NCI-H2029 treated with DMSO at 0.1 percent for 48 hours (cell line): ENCODE measurements at regions not wholly inside any gene's neighbourhood (a gene's known extent, or its start where the extent isn't known, plus 50 kb on each side); places are given as distances from the start of the nearest gene placed in this dataset.
"Not testable (repeated sequence)": the region's sequence is repeated elsewhere in the genome, so short reads cannot be mapped to it uniquely, and the experiment has no call there.

Experiments
- DNase-seq: peaks from one replicate; lab custom pipeline; 2025; lab: John Stamatoyannopoulos, UW

DNA sequence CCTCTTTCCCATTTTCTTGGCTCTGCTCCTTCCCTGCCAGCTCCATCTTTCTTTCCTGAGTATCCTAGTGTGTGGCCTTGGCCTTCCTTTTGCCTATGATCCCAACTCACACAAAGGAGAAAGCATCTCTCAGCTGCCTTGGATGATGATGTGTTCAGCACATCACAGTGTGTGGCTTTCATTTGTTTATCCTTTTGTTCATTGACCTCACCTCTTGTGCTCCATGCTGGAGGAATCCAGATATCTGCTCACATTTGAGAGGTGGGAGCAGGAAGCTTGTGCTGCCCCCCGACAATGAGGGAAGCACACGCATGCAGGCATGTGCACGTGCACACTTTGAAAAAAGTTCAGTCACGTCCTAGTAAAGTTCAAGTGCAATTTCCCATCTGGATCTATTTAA is 131.0 kb downstream of the SMIM20 start:
- no peak for DNase-seq

DNA sequence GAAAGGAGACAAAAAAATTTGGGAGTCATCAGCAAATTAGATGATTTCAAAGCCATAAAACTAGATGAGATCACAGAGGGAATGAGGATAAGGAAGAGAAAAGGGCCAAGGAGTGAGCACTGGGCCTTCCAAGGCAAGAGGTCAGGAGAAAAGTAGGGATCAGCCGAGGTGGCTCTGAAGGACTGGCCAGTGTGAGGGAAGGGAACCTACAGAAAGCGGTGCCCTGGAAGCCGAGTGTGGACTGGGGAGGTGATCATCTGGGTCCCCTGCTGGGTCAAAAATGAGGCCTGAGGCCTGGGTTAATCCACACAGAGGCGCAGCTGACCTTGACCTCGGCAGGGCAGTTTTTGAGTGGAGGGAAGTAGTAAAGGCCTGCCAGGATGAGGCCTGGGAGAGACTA is 133.8 kb downstream of the SMIM20 start:
- DNase-seq: no peak

DNA sequence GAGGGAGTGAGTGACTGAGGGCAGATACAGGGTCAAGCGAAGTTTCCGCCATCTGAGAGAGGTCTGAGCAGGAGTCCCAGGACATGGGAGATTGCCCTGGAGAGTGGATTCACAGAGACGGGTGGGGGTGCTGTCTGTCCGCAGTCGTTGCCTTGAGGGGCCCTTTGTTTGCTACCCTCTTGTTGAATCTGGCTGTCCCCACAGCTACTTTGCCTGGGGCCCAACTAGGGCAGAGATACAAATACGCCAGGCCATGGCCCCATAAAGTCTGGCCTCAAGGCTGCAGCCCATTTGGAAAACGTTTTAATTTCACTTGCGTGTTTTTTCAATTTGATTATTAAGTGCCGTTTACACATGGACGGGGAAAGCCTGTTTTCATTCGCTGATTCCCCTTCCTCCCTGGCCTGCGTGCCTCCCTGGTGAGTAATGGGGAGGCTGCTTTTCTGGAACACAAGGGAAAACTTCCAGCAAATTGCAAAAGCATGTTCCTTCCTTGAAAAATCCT is 134.4 kb downstream of the SMIM20 start:
- no peak for DNase-seq

DNA sequence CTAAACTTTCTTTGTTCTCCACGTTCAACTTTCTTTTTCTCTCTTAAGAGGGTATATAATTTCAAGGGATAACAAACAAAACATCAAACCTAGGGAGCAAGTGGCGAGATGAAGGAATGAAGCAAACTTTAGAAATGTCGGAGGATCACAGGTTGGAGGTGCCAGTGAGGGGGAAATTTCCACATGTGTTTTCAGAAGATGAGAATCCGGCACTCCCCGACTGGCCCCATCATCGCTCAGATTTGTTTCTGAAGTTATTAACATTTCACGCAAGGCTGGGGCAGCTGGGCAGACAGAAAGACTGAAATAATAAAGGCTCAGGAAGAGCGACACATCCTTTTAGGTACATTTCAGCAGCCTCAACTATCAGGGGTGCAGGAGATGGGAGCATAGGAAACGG is 134.9 kb downstream of the SMIM20 start:
- no peak for DNase-seq

DNA sequence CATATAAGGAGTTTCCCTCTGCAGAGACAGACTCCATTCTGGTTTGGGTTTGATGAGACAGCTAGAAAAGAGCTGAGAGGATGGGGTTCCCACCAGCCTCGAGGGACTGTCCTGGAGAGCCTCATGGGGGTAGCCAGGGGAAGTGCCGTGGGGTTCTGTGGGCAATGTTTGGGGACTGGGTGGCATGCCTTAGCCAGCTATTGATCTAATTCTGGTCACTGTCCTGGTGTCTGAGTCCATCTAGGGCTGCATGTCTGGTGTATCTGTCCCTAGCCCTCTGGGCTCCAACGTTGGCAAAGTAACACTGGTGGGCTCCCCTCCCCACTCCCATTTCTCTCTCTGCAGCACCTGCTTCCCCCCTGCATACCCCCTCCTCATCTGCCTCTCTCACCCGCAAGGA is 135.4 kb downstream of the SMIM20 start:
- DNase-seq: no peak

DNA sequence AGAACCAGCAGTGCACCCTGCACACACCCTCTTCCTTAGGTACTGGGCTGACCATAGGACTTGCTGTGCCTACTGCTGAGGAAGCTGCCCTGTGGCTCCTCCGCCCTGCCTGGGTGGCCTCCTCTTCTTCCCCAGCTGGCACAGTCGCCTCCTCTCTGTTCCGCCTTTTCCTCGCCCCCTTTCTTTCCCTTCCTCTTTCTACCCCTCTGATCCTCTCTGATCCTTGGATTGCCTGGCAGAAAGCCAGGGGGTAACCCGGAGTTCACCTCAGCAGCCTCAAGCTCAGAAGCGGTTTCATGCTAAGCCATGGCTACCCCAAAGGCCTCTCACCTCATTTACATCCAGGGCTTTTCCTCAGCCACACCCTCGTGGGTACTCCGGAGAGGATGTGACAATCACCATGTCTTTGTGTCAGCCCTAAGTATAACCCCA is 136.2 kb downstream of the SMIM20 start:
- DNase-seq: no peak

DNA sequence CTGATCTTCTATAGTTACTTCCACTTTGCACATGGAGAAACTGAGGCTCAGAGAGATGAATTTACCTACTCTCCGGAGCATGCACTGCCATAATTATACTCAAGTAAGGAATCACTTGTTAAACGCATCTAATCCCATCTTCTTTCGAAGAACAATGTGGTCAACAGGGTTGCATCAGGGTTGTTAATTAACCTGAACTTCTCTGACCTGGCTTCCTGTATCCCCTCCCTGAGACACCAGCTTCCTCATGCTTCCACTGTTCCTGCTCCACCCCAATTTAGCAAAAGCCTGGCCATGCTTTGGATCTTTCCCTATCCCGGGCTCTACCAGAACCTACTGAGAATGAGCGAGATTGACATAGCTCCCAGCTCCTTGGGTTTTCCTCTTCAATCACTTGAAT is 136.7 kb downstream of the SMIM20 start:
- DNase-seq: no peak

DNA sequence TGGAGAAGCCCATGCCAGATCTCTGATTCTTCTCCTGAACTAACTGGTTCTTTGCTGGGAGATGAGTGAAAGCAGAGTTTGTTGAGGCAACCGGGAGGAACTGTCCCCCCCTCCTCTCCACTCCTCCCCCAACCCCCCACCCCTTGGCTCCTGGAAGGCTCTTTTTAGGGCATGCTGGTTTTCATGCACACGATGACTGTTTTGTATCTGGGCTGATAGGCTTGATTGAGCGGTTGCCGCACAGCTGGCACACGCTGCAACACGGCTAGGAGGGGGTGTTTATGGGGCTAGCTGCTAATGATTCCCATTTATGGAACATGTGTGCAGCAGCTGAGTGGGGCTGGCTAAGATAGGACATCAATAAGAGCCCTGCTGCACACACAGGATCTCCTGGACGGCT is 137.2 kb downstream of the SMIM20 start:
- no peak for DNase-seq

DNA sequence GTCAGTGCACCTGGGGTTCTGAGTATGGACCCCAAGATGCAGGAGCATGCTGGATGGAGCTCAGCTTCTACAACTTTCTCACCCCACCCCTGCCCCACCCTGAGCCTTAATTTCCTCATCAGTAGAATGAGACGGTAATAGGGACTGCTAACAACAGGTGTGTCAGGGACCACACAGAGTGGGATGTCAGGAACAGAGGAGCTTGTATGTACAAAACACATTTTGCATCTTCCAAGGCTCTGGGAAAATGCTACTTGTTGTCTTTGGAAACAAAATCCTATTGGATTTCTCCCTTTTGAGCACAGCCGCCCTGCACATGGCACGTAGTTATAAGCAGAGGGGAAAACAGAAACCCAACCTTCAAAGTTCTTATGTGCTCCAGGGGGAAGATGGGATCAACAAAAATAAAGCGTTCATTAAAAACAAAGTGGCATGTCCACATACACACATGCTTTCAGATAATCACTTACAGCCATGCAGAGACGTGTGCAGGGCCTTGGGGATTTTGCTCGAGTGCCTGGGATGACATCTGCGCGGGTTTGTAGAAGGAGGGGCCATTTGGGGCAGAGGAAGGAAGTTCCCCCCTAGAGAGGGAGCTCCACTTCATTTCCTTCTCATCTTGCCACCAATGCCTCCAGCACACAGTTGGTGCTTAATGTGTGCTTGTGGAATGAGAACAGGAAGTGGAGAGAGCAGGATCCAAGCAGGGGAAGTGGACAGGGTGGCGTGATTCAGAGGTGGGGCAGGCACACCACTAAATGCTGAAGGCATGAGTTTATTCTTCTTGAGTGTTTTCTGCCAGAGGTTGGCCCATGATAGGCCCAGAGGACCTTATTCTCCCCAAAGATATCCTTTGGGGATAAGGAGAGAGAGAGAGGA is 138.9 kb downstream of the SMIM20 start:
- DNase-seq: no peak

DNA sequence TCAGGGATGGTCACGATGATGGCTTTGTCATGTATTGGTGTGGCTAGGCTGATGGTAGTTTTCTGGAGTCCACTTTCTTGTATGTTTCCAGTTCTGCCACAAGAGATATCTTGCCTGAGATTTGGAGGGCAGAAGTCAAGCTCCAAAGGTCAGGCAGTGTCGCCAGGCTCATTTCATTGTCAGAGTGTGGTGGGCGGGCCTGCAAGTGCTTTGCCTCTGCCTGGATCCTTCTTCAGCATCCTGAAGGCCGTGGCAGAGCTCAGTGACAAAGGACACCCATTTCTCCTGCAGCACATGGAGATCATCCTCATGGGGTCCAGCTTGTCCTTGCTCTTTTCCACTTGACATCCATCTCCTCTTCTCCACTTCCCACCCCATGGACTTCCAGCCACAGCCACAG is 139.7 kb downstream of the SMIM20 start:
- no peak for DNase-seq

DNA sequence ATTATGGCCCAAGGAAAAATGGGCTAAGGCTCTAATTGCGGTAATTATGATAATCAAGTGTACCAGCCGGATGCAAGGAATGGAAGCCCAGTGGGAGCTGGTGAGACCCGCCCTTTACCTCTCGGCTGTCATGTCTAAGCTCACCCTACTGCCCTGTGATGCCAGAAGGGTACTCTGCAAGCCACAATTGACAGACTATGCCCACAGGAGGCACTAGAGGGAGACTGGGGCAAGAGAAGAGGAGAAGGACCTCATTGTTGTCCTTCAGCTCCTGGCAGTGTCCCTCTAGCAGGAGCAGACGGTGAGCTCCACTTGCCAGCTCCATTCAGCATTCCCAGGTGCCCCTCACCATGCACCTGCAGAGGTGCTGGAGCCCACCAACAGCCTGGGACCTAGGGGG is 141.8 kb downstream of the SMIM20 start:
- DNase-seq: no peak

DNA sequence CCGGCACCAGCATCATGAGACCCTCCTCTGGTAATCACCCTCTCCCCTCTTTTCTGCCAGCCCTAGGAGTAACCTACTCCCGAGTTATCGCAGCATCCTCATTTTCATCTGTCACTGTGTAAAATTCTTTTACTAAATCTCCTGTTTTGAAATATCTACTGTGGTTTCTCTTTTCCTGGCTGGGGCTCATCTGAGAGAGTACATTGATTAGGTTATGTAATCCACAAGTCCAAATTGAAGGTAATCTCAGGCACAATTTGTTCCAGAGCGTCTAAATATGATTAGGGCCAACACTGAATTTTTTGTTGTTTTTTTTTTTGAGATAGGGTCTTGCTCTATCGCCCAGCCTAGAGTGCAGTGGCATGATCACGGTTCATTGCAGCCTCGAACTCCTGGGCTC is 142.4 kb downstream of the SMIM20 start:
- DNase-seq: no peak

DNA sequence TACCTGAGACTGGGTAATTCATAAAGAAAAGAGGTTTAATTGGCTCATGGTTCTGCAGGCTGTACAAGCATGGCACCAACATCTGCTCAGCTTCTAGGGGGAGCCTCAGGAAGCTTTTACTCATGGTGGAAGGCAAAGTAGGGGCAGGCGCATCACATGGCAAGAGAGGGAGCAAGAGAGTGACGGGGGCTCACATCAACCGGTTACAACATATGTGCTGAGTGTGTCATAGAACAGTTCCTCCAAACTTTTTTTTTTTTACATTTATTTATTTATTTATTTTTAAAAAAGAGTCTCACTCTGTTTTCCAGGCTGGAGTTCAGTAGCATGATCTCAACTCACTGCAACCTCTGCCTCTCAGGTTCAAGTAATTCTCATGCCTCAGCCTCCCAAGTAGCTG is 143.8 kb downstream of the SMIM20 start:
- DNase-seq: not testable (repeated sequence)

DNA sequence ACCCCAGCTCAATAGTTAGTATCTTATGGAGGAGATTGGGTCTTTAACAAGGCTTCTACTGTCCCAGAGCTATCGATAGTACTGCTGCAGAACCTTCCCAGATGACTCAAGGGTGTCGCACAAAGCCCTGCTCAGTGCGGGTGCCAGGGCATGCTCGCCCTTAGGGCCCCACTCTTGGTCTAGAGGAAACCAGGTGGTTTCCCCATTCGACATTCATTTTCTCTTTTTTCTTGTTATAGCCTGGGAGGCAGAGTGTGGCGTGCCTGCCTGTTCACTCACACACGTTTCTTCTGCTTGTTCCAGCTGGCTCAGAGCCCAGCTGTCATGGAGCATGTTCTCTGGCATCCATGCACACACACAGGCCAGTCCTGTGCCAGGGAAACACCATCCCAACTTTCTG is 144.5 kb downstream of the SMIM20 start:
- DNase-seq: peak; percentile 7

DNA sequence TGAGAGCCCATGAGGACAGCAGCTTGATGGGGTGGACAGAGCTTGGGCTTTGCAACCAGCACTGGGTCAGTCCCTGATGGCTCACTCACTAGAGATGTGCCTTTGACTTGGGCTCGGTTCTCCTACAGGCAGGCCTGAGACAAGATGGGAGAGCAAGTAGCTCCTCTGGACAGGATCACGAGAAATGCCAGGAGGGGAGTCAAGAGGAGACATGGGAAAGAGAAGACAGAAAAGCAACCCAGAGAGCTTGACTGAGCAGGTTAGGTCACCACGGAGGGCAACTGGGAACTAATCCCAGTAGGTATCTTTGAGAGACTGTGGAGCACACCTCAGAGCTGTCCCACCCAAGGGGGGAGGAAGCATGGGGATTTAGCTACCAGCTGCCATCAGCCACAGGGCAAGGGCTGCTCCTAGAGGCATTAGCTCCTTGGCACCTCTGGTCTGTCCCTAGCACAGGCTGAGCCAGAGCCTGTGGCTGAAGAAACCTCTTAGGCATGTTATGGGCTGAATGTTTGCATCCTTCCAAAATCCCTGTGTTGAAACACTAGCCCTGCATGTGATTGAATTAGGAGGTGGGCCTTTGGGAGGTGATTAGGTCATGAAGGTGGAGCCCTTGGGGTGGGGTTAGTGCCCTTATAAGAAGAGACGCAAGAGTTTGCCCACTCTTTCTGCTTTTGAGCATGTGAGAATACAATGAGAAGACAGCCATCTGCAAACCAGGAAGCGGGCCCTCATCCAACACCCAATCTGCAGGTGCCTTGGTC is 145.6 kb downstream of the SMIM20 start:
- DNase-seq: no peak

DNA sequence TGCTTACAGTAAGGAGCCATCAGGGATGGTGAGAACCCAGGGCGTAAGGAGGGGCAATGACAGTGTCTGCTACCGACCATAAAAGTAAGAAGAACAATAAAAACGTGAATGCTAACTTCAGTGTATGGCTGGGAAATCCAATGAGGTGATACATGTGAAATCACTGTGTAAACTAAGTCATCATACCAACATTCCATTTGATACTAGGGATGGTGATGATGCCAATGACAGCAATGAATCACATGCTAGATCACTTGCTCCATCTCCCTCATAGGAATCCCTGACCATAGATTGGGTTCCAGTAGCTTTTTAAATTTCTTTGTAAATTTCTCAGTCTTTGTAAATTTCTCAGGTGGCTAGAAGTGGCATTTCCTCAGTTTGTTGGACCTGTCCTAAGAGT is 146.3 kb downstream of the SMIM20 start:
- no peak for DNase-seq

DNA sequence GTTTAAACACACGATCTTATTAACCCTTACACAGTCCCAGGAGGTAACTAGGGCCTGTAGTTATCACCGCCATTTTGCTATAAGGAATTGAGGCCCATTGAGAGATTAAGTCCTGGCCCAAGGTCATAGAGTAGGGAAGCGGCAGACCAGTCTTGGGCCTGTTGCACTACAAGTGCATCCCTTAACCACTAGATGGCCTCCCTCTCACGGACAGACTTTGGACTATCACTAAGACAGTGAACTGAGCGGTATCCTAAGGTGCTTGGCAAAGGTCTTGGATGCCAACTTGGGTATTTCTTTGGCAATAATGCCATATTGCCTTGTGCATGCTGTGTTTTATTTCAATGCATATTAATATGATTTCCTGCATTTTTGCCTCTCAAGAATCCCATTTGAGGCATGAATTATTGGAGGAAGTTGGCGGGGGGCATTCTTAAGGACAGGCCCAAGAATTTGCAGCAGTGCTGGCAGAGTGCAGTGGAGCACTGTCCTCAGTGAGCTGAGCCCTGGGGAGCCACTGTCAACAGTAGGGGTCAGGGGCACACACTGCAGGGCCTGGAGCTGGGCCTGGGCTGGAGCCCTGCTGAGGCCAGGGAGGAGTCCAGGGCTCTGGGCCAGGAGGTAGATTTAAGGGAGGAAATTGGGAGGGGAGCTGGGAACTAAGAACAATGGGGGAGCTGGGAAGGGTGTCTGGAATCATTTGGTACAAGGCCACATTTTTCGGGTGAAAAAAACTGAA is 147.4 kb downstream of the SMIM20 start:
- no peak for DNase-seq

DNA sequence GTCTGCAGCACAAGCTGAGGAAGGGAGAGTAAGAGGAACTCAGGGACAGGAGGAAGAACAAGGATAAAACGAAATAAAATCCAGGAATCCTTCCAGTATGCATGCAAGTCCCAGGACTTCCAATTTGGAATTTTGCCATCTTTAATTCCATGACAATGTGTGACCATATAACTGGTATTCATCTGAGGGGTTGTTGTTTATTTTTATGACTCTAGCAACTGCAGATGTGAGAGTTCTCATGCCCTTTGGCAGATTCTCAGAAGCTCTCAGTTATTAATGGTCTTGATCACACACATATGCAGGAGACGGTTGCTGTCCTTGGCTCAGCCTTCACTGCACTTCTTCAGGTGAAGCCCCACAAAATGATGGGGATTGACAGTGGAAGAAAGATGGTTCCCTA is 148.2 kb downstream of the SMIM20 start:
- no peak for DNase-seq

DNA sequence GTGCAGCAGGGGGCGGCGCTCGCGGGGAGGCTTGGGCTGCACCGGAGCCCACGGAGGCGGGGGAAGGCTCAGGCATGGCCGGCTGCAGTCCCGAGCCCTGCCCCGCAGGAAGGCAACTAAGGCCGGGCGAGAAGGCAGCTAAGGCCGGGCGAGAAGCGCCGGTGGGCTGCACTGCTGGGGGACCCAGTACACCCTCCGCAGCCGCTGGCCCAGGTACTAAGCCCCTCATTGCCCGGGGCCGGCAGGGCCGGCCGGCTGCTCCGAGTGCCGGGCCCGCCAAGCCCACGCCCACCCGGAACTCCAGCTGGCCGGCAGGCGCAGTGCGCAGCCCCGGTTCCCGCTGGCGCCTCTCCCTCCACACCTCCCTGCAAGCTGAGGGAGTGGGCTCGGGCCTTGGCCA is 150.0 kb downstream of the SMIM20 start:
- not testable (repeated sequence) for DNase-seq

DNA sequence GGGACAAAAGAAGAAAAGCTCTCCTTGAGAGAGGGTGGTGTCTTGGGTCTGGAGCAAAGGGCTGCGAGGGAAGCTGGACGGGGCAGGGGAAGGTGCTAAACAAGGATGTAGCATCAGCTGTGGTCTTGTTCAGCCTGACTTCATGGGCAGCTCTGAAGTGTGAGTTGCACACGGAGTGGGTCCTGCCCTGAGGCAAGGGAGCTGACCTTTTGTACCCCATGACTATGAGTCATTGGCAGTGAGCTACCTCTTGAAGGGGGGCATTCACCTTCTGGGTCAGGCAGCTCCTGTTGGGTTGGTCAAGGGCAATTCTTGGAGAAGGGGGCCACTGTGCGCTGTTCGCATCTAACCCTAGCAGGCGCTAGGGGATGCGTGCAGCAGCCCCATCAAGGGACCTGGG is 151.8 kb downstream of the SMIM20 start:
- no peak for DNase-seq

DNA sequence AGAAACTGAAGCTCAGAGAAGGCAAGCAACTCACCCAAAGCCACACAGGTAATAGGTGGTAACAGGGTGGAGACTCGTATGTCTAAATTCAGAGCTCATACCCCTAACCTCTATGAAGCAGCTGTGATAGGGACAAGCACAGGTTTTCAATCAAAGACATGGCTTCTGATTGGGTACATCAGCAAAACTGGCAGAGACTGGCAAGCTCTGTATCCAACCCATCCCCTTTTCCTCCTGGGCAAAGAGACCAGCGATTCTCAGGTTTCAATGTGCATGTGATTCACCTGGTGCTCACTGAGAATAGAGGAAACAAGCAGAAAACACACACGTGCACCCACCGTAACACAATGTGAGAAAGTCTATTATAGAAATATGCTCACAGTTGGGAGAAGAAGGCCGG is 153.0 kb downstream of the SMIM20 start:
- DNase-seq: peak; percentile 48

DNA sequence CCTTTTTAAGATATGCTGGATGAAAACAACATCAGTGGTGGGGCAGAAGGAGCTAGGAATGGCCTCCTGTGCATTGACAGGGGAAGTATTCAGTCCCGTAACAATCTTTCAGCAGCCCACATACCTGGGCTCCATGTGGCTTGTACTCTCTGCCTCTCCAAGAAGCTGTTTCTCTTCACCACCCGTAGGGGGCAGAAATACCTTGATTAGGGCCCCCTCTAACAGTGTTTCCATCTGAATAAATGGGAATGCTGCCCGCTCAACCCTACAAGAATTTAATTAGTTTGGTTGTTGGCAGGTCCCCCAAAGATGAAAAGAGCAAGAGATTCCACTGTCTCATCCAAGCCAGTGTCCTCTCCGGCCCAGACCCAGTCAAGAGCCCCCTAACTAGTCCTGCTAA is 155.2 kb downstream of the SMIM20 start:
- peak; percentile 5 for DNase-seq

DNA sequence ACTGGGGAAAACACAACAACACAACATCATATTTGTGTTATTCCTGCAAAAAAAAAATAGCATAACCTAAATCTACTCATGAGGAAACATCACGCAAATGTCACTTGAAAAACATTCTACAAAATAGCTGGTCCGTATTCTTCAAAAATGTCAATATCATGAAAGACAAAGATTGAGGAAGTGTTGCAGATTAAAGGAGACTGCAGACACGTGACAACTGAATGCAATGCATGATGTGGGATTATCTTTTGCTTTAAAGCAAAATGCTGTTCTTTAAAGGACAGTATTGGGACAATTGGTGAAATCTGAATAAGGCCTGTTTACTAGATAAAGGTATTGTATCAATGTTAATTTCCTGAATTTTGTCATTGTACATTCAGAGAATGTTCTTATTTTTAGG is 157.7 kb downstream of the SMIM20 start:
- no peak for DNase-seq
